ENCODE measurements at regions not wholly inside any gene's neighbourhood (a gene's known extent, or its start where the extent isn't known, plus 50 kb on each side); places are given as distances from the start of the nearest gene placed in this dataset.

GRCh38 chr18:46312221-46312620 is 208.0 kb downstream of the HAUS1 start:
- TF ChIP-seq CTCF (IDR thresholded peaks at IDR 0.05; ENCODE audit: low read length) (no peak), EZH2 (optimal IDR thresholded peaks at IDR 0.05; ENCODE audit: low read depth, low read length) (no peak), EZH2phosphoT487 (IDR thresholded peaks at IDR 0.05; ENCODE audit: low read length) (no peak)

Measured in MM.1S (cell line).